Mononuclear cell (primary cell): ENCODE measurements at regions not wholly inside any gene's neighbourhood (a gene's known extent, or its start where the extent isn't known, plus 50 kb on each side); places are given as distances from the start of the nearest gene placed in this dataset.
"Not testable (repeated sequence)": the region's sequence is repeated elsewhere in the genome, so short reads cannot be mapped to it uniquely, and the experiment has no call there.

Experiments
- H3K27me3 ChIP-seq: 2 replicates; pipeline ENCODE4 v1.6.0; 2011; ENCODE audit warnings: low read length, control low read depth; ENCODE audit not compliant: insufficient read depth
- H3K4me1 ChIP-seq: 2 replicates; pipeline ENCODE4 v1.5.1; 2011; ENCODE audit warnings: mild to moderate bottlenecking, low read length, control low read depth; ENCODE audit not compliant: insufficient read depth
- H3K4me3 ChIP-seq: 2 replicates; pipeline ENCODE4 v1.5.1; 2011; ENCODE audit warnings: mild to moderate bottlenecking, low read length, moderate library complexity
- H3K9me3 ChIP-seq: 2 replicates; pipeline ENCODE4 v1.5.1; 2011; ENCODE audit warnings: low read depth, mild to moderate bottlenecking, control low read depth, low read length

DNA sequence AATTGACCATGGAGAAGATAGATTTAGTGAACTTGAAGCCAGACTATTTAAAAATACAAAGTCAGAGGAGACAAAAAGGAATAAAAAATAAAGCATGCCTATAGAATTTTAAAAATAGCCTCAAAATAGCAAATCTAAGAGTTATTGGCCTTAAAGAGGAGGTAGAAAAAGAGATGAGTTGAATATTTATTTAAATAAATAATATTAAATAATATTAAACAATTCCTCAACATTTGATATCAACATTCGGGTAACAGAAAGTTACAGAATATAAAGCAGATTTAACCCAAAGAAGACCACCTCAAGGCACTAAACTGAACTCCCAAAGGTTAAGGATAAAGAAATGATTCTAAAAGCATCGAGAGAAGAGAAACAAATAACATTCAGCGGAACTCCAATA, 1627.4 kb downstream of the SPATA31A7 start:
- H3K4me1 ChIP-seq, H3K4me3 ChIP-seq, H3K9me3 ChIP-seq, H3K27me3 ChIP-seq: not testable (repeated sequence)

DNA sequence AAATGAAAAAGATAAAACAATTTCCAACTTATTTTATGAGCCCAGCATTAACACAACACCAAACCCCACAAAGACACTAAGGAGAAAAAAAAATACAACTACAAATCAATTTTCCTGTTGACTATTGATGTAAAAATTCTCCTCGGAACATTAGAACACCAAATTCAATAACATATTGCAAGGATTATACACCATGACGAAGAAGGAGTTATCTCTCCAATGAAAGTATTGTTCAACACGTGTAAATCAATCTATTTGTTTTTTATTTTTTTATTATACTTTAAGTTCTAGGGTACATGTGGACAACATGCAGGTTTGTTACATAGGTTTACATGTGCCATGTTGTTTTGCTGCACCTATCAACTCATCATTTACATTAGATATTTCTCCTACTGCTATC, 1632.3 kb downstream of the SPATA31A7 start:
- H3K27me3 ChIP-seq, H3K9me3 ChIP-seq, H3K4me1 ChIP-seq, H3K4me3 ChIP-seq: not testable (repeated sequence)

DNA sequence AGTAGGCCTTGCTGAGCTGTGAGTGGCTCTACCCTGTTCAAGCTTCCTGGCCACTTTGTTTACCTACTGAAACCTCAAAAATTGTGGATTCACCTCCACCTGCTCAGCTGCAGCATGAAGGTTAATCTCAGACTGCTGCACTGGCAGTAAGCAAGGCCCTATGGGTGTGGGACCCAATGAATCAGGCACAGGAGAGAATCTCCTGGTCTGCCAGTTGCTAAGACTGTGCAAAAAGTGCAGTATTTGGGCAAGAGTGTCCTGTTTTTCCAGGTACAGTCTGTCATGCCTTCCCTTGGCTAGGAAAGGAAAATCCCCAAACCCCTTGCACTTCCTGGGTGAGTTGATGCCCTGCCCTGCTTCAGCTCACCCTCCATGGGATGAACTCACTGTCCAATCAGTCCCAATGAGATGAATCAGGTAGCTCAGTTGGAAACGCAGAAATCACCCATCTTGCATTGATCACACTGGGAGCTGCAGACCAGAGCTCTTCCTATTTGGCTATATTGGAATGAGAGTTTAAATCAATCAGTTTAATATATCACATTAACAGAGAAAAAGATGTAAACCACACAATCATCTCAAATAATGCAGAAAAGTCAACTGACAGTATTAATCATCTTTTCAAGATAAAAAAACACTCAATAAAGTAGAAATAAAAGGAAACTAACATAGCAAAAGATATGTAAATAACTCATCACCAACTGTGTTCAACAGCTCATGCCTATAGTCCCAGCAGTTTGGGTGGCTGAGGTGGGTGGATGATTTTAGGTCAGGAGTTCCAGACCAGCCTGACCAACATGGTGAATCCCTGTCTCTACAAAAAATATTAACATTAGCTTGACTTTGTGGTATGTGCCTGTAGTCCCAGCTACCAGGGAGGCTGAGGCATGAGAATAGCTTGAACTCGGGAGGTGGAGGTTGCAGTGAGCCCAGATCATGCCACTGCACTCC, 1638.4 kb downstream of the SPATA31A7 start:
- peaks cover 14% of the 10 kb centered on the region for H3K27me3 ChIP-seq
- H3K4me3 ChIP-seq, H3K4me1 ChIP-seq, H3K9me3 ChIP-seq: not testable (repeated sequence)

DNA sequence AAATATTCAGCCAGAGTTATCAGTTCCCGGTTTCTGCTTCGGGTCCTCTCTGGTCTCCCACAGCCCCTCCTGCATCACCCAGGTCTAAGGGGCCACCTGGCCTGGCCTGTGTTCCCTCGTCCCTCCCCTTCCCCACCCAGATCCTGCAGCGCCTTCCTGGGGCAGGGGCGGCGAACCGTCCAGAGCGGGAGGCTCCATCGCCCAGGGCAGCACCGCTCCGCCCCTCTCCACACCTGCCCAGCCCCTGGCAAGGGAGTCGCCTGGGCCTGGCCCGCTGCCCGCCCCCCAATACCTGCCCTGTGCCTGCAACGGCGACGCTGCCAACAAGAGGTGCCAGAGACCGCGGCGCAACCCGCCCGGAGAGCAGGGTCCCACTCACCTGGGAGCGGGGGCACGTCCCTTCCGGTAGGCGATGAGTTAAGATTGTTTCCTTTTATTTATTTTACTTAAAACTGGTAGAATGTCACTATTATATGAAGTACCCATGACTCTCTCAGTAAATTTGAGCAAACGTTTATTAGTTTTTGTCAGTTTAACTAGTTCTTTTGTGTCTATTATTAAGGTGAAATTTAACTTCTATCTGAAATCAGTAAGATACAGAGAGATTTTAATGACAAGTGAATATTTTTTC, 1641.1 kb downstream of the SPATA31A7 start:
- H3K4me3 ChIP-seq, H3K9me3 ChIP-seq, H3K4me1 ChIP-seq: not testable (repeated sequence)
- H3K27me3 ChIP-seq, result peaks cover 14% of the 10 kb centered on the region

DNA sequence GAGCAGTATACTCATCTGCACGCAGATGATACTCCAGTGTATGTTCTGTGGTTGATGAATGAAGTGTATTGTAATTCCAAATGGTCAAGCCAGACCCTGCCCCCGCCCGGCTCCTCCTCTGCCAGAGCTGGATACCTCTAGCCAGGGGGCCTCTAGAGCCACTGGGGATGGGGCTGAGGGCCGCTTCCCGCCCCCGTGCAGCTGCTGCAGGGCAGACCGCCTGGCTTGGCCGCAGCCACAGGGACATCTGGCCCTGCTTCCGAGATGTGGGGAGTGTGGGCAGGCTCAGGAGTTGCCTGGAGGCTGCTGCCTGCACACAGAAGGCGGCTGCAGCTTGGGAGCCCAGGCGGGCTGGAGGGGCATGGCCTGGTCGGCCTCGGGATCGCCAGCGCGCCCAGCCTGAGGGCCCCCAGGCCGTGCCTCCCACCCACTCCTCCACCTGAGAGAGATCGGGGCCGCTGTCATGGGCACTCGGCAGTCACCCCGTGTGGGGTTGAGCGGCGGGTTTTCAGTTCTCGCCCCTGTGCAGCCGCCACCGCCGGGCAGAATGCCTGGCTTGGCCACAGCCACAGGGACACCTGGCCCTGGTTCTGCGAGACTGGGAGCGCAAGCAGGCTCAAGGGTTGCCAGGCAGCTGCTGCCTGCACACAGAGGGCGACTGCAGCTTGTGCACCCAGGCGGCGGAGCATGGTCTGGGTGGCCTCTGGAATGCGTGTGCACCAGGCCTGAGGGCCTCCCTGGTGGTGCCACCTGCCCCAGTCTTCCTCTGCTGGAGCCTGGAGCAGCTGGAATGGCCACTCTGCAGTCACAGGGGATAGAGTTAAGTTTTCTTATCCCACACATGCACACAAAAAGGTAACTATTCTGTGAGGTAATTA, 1643.7 kb downstream of the SPATA31A7 start:
- H3K27me3 ChIP-seq, H3K9me3 ChIP-seq, H3K4me1 ChIP-seq: not testable (repeated sequence)

DNA sequence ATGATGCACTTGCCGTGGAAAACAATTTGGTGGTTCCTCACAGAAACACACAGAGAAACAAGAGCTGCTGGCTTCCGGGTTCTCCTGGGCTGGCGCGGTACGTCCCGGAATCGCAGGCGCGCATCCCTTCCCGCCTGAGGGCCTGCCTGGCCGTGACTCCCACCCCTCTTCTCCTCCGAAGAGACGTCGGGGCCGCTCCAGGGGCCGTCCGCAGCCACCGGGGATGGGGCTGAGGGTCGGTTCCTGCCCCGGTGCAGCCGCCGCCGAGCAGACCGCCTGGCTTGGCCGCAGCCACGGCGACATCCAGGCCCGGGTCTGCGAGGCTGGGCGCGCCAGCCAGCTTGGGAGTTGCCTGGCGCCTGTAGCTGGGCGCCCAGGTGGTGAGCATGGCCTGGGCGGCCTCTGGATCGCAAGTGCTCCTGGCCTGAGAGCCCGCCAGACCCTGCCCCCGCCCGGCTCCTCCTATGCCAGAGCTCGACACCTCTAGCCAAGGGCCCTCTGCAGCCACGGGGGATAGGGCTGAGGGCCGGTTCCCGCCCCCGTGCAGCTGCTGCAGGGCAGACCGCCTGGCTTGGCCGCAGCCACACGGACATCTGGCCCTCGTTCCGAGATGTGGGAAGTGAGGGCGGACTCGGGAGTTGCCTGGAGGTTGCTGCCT, 1647.5 kb downstream of the SPATA31A7 start:
- not testable (repeated sequence) for H3K9me3 ChIP-seq, H3K4me1 ChIP-seq, H3K27me3 ChIP-seq
- peak overlapping the region; percentile 22 for H3K4me3 ChIP-seq

More for the DNA sequence above, 1643.7 kb downstream of the SPATA31A7 start:
- H3K4me3 ChIP-seq, result not testable (repeated sequence)

DNA sequence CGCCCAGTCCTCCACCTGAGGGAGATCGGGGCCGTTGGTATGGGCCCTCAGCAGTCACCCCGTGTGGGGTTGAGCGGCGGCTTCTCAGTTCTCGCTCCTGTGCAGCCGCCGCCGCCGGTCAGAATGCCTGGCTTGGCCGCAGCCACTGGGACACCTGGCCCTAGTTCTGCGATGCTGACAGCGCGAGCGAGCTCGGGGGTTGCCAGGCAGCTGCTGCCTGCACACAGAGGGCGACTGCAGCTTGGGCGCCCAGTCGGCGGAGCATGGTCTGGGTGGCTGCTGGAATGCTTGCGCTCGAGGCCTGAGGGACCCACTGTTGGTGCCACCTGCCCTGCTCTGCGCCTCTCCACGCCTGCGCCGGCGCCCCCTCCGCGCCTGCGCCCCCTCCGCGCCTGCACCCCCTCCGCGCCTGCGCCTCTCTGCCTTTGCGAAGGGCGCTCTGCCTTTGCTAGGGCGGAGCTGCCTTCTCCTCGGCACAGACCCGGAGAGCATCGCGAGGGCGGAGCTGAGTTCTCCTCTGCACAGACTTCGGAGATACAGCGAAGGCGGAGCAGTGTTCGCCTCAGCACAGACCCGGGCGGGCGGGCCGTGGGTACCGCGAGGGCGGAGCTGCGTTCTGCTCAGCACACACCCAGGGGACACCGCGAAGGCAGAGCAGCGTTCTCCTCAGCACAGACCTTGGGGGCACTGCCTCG, 1648.3 kb downstream of the SPATA31A7 start:
- H3K9me3 ChIP-seq, H3K4me1 ChIP-seq, H3K27me3 ChIP-seq: not testable (repeated sequence)
- peak overlapping the region; percentile 31 for H3K4me3 ChIP-seq

DNA sequence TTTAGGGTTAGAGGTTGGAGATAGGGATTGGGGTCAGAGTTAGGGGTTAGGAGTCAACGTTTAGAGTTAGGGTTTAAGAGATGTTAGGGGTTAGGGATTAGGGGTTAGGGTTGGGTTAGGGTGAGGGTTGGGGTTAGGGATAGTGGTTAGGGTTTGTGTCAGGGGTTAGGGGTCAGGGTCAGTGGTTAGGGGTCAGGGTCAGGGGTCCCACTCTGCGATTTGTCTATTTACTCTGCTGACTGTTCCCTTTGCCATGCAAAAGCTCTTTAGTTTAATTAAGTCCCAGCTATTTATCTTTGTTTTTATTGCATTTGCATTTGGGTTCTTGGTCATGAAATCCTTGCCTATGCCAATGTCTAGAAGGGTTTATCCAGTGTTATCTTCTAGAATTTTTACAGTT, 1649.3 kb downstream of the SPATA31A7 start:
- H3K4me1 ChIP-seq, H3K27me3 ChIP-seq, H3K4me3 ChIP-seq, H3K9me3 ChIP-seq: not testable (repeated sequence)

DNA sequence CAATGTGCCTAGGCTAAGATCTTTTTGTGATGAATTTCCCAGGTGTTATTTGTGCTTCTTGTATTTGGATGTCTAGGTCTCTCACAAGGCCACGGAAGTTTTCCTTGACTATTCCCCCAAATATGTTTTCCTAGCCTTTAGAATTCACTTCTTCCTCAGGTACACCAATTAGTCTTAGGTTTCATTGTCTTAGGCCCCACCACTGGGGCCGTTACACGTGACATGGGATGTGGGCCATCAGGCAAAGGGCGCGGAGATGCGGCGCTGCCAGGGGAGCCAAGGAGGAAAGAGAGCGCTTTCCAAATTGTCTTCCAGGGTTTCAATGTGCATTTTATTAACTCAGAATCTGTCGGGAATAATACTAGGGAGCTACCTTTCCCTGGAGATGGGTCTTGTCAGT, 1653.3 kb downstream of the SPATA31A7 start:
- H3K9me3 ChIP-seq, H3K4me3 ChIP-seq, H3K4me1 ChIP-seq, H3K27me3 ChIP-seq: not testable (repeated sequence)

DNA sequence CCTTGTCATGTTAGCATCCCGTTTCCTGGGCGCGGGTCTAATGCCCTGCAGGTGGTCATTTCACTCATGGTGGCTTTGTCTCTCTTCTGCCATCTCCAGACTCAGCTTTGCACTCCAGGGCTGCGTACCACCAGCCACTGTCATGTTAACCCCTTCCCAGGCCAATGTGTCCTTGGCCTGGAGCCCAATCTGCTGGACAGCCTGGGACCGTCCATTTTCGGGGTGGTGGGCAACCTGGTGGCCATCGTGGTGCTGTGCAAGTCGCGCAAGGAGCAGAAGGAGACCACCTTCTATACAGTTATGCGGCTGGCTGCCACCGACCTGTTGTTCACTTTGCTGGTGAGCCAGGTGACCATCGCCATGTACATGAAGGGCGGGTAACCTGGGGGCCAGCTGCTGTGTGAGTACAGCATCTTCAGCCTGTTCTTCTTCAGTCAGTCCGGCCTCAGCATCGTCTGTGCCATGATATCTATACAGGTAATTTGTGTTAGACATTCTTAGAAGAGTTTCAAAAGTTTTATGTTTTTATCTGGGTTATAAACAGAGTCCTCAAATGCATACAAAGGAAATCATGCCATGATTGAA, 1654.0 kb downstream of the SPATA31A7 start:
- H3K4me3 ChIP-seq, H3K9me3 ChIP-seq, H3K4me1 ChIP-seq, H3K27me3 ChIP-seq: not testable (repeated sequence)

DNA sequence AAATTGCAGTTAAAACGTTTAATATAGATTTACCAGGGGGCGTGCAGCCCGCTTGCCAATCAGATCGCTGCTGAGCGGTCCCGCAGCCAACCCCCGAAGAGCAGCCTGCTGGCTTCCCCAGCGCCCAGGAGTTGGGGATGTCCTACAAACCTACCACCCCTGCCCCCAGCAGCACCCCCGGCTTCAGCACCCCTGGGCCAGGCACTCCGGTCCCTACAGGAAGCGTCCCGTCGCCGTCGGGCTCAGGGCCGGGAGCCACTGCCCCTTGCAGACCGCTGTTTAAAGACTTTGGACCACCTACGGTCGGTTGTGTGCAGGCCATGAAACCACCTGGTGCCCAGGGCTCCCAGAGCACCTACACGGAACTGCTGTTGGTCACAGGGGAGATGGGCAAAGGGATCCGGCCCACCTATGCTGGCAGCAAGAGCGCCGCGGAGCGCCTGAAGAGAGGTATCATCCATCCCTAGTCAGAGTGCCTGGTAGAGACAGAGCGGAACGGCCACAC, 1654.9 kb downstream of the SPATA31A7 start:
- not testable (repeated sequence) for H3K4me3 ChIP-seq, H3K4me1 ChIP-seq, H3K27me3 ChIP-seq, H3K9me3 ChIP-seq

DNA sequence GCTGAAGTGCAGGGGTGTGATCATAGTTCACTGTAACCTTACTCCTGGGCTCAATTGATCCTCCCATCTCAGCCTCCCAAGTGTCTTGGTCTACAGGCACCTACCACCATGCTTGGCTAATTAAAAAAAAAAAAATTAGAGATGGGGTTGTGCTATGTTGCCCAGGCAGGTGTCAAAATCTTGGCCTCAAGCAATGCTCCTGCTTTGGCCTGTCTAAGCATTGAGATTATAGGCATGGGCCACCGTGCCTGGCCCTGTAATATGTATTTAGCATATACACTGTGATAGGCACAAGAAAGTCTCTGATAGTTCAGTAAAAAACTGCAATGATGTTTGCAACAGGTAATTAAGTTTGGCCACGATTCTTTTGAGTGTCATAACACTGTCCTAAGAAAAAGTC, 1658.4 kb downstream of the SPATA31A7 start:
- H3K9me3 ChIP-seq, H3K4me3 ChIP-seq, H3K27me3 ChIP-seq, H3K4me1 ChIP-seq: not testable (repeated sequence)

DNA sequence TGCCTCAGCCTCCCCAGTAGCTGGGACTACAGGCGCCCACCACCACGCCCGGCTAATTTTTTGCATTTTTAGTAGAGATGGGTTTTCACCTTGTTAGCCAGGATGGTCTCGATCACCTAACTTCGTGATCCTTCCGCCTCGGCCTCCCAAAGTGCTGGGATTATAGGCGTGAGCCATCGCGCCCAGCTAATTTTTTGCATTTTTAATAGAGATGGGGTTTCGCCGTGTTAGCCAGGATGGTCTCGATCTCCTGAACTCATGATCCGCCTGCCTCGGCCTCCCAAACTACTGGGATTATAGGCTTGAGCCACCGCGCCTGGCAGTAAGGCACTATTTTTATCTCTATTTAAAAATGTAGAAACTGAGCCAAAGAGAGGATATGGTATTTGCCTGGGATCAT, 1660.2 kb downstream of the SPATA31A7 start:
- H3K9me3 ChIP-seq, result not testable (repeated sequence)

DNA sequence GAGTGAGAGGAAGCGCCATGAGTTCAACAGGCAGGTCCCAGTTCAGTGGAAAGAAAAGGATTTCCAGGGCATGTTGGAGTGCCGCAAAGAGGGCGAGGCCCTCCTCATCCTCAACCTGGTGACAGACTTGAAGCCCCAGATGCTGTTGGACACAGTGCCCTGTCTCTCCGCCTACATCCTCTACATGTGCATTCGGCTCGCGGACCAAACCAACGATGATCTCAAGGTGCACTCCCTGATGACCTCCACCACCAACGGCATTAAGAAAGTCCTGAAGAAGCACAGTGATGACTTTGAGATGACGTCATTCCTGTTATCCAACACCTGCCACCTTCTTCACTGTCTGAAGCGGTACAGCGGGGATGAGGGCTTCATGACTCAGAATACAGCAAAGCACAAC, 1667.4 kb downstream of the SPATA31A7 start:
- not testable (repeated sequence) for H3K4me1 ChIP-seq, H3K9me3 ChIP-seq, H3K27me3 ChIP-seq, H3K4me3 ChIP-seq

More for the DNA sequence above, 1660.2 kb downstream of the SPATA31A7 start:
- H3K27me3 ChIP-seq, H3K4me3 ChIP-seq, H3K4me1 ChIP-seq: not testable (repeated sequence)
